Erythroblast (primary cell): ENCODE measurements at regions not wholly inside any gene's neighbourhood (a gene's known extent, or its start where the extent isn't known, plus 50 kb on each side); places are given as distances from the start of the nearest gene placed in this dataset.

Experiments
- GATA1 ChIP-seq: IDR thresholded peaks from 2 replicates; pipeline ENCODE4 v1.6.1; 2011; ENCODE audit warnings: low read depth, mild to moderate bottlenecking, control low read depth, low read length, moderate library complexity
- POLR2A ChIP-seq: IDR thresholded peaks from 2 replicates; pipeline ENCODE4 v1.6.1; 2011; ENCODE audit warnings: mild to moderate bottlenecking, low read length

DNA sequence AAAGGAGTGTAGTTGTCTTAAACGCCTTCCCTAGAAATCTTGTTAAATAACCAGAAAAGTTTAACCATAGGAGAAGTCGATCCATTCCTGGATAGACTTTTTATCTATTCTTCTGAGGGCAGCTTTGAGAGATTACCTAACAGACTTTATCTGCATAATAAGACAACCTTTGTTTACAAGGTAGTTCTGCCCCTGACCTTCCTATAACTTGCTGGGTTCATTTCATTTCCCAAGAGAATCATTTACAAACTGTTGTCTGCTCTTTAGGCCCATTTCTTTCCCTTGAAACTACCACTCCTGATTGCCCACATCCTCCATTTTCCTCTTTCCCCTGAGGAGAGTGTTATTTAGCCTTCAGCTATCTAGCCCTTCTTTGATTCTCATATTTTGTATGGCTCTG, 65.9 kb upstream of the VPS13A start:
- TF ChIP-seq POLR2A (no peak), GATA1 (no peak)
